Erythroblast (primary cell): ENCODE measurements at regions not wholly inside any gene's neighbourhood (a gene's known extent, or its start where the extent isn't known, plus 50 kb on each side); places are given as distances from the start of the nearest gene placed in this dataset.

ENCODE experiments used
- DNase-seq, 2 experiments: peaks; one replicate each; lab custom pipeline; 2025; lab: John Stamatoyannopoulos, UW
- GATA1 ChIP-seq: IDR thresholded peaks from 2 replicates; pipeline ENCODE4 v1.6.1; 2011; ENCODE audit warnings: low read depth, mild to moderate bottlenecking, control low read depth, low read length, moderate library complexity
- POLR2A ChIP-seq: IDR thresholded peaks from 2 replicates; pipeline ENCODE4 v1.6.1; 2011; ENCODE audit warnings: mild to moderate bottlenecking, low read length

DNA sequence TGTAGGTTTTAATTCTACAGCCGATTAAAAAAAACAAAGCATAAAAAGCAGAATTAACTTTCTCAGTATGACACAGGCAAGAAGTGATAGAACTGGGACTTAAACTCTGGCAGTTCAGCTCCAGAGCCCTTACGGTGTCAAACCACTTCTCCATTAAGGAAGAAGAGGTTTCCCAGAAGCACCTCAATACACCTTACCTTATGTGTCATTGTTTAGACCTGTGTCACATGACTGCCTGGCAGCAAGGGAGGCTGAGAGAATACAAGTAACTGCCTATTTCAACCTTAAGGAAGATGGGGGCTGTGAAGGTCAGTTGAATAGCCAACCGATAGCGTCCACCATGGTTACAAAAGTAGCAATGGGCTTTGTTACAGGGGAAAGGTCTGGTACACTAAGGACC lies 54.6 kb upstream of the ARHGAP5 start:
- TF ChIP-seq GATA1: no peak
- TF ChIP-seq POLR2A: no peak
- DNase-seq: no peak

DNA sequence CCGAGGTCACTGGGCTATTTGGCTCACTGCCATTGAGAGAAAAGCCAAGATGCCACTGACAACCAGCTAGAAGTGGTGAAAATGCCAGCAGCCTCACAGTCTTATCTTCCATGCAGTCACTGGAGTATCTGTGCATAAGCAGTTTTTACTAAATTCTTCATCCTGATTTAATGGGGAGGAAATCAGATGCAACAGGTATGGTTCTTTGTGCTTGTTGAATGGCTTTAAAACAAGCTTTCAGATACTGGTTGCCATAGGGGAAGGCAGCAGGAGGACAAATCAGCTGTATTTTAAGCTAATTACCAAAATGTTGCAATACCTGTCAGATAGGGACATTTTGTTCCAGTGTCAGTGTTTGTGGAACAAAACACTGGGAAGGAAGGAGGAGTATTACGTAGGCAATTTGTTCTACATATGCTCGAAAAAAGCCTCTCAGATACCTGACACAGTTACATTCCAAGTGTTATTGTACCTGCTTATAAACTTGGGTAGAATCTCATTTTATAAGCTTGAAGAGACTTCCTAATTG lies 54.1 kb upstream of the ARHGAP5 start:
- TF ChIP-seq POLR2A (no peak), GATA1 (no peak)
- no peak for DNase-seq

DNA sequence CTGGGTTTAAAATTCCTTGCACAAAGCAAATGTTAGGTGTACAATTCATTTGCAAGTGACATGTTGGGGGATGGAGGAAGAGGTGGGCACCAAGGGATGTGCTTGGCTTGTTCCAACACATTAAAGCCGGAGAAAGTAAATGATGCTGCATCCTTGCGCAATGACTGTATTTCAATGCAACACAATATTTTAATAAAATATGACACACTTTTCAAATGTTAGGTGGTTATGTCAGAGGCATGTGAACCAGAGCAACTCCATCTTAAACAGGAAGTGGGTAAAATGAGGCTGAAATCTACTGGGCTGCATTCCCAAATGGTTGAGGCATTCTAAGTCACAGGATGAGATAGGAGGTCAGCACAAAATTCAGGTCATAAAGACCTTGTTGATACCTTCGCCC lies 53.6 kb upstream of the ARHGAP5 start:
- TF ChIP-seq GATA1: no peak
- no peak for TF ChIP-seq POLR2A
- no peak for DNase-seq

DNA sequence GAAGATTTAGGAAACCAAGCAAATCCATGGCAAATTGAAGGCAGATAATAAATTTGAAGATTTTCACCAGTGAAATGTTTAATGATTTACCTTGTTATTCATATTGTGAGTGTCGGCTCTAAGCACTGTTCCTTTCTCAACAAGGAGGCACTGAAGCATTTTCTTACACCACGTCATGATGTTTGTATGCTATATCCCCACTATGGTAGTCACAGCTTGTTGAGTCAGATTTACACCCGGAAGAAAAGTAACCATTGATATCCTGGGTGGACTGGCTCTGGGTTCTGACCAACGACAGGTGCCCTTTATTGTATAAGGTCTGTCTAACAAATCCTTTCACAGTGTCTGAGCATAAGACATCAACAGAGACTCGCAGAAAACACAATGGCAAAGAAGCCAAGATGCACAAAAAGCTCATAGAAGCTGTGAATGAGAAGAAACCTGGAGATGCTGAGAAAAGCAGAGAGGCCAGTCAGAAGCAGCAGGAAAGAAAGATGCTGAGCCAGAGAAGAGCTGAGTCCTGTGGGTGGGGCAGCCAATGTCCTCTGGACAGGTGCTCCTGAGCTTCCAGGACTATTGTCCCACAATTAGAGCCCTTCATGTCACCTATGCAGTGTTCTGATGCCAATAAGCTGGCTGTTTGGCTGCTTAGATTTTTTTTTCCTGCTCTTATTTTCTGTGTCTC lies 49.7 kb upstream of the ARHGAP5 start:
- no peak for DNase-seq

More for the DNA sequence above, 49.7 kb upstream of the ARHGAP5 start:
- TF ChIP-seq GATA1 (no peak), POLR2A (no peak)
